ENCODE measurements at regions not wholly inside any gene's neighbourhood (a gene's known extent, or its start where the extent isn't known, plus 50 kb on each side); places are given as distances from the start of the nearest gene placed in this dataset.
"Not testable (repeated sequence)": the region's sequence is repeated elsewhere in the genome, so short reads cannot be mapped to it uniquely, and the experiment has no call there.

DNA sequence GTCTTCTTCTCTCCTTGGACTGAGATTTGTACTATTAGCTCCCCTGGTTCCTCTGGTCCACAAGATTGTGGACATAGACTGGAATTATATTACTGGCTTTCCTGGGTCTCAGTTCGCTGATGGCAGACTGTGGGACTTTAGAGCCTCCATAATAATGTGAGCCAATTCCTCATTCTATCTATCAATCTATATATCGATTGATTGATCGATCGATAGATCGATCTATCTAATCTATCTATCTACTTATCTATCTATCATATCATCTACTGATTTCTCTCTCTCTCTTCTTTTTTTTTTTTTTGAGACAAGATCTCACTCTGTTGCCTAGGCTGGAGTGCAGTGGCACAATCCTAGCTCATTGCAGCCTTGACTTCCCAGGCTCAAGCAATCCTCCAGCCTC lies 51.5 kb upstream of the DDR1 start:
- no peak for DNase-seq (ENCODE audit: low read depth)

- DNase-seq (ENCODE audit: low read depth) = no peak
Measured at GRCh38 chr6:30830438-30830837, 53.9 kb upstream of the DDR1 start.

DNA sequence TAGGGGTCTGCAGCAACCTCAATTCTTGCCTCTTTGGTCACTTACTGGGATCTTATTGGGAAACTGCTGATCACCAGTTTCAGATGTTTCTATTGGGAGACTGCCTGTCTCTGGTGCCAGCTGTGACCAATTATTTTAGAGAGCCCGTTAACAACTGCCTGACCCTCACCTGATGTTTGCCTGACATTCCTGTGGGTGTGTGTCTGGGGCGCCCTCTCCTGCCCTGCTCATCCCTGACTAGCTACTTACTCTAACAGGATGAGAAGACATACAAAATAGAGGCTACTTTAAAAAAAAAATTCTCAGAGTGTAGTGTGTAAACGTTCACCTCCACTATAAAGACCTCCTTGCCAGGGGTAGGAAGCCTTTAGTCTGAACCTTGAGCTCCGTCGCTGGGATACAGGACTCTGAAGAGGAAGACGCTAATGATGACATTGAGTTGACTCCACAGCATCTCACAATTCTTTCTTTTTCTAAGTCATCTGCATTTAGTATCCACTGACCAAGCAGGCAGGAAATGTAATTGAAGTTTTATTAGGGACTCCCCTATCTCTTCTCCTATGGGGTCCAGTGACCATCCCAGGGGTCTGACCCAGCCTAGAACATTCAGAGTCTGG lies 54.6 kb upstream of the DDR1 start:
- no peak for DNase-seq (ENCODE audit: low read depth)

- DNase-seq (ENCODE audit: low read depth) = no peak
Measured at GRCh38 chr6:30829033-30829432, 55.3 kb upstream of the DDR1 start.

DNA sequence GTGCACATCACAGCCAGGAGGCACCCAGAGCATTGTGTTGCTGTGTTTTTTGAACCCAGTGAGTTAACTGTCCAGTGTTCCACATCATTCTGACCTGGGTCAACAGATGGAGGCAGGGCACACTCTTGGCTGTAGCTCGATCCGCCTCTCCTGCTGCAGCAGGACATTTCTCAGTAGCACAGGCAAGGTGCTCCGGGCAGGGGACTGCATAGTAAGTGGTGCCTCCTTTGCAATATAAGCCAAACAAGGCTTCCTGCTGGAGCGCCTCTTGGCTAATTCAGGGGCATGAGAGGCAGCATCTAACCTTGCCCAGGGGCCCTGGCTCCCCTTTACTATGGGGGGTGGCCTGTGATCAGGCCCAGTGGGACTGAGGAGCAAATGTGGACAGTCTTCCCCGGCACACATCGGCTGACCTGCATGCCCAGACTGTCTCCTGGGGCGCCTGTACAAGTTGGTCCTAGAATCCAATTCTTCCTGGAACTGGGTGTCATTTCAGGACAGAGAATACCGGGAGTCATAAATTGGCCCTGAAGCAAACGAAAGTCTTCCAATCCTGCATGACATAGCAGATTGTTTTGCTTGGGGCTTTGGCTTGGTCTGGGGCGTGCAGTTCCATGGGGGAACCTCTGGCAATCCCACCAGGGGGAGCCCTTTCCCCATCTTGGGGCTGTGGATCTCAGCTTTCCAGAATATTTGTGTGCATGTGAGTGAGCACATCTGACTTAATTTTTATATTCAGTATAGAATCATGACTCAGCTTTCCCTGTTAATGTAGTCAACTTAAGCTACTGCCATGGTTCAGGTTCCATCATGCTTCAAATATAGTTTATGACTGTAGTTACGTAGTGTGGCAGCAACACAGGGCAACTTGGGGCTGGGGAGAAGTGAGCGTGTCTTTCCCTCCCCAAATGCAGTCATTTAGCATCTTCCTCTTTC lies 56.0 kb upstream of the DDR1 start:
- peak; percentile 34 for DNase-seq (ENCODE audit: low read depth)

- no peak for DNase-seq (ENCODE audit: low read depth)
Measured at GRCh38 chr6:30826961-30827342, 57.4 kb upstream of the DDR1 start.

- no peak for DNase-seq (ENCODE audit: low read depth)
Measured at GRCh38 chr6:30824698-30825097, 59.6 kb upstream of the DDR1 start.

DNA sequence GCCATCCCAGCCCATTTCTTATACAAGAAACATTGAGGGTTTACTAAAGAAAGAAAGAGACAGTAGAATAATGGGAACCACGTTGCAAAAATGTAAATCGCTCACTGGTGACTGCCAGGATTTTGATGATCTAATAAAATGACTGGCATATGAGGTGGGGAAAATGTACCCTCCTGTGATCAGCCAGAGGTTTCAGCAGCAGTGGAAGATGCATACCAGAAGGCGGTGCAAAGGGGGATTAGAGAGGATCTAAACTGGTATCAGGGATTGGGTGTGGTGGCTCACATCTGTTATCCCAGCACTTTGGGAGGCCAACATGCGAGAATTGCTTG lies 60.8 kb upstream of the DDR1 start:
- DNase-seq (ENCODE audit: low read depth) = no peak

GRCh38 chr6:30821862-30822784 lies 62.2 kb upstream of the DDR1 start:
- DNase-seq (ENCODE audit: low read depth) = no peak

- no peak for DNase-seq (ENCODE audit: low read depth)
Measured at GRCh38 chr6:30820193-30820592, 64.1 kb upstream of the DDR1 start.

GRCh38 chr6:30819297-30819917 lies 64.9 kb upstream of the DDR1 start:
- DNase-seq (ENCODE audit: low read depth) = no peak

DNA sequence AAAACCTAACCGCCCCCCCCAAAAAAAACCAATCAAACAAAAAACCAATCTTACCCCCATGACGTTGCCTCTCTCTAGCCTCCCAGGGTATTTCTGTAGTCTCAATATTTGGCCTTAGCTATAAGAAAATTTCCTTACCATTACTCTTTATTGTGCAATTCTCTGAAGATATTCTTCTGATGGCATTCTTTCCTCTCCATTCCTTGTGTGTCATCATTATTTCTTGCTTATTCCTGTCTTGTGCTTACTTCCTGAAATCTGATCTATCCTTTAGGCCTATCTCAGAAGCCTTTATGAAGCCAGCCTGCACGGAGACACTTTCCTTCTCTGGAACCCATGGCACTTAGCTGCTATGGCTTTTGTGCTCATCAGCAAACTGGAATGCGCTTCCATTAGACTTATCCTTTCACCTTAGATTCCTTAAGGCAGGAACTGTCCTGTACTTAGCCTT lies 65.9 kb upstream of the DDR1 start:
- DNase-seq (ENCODE audit: low read depth) = no peak

DNA sequence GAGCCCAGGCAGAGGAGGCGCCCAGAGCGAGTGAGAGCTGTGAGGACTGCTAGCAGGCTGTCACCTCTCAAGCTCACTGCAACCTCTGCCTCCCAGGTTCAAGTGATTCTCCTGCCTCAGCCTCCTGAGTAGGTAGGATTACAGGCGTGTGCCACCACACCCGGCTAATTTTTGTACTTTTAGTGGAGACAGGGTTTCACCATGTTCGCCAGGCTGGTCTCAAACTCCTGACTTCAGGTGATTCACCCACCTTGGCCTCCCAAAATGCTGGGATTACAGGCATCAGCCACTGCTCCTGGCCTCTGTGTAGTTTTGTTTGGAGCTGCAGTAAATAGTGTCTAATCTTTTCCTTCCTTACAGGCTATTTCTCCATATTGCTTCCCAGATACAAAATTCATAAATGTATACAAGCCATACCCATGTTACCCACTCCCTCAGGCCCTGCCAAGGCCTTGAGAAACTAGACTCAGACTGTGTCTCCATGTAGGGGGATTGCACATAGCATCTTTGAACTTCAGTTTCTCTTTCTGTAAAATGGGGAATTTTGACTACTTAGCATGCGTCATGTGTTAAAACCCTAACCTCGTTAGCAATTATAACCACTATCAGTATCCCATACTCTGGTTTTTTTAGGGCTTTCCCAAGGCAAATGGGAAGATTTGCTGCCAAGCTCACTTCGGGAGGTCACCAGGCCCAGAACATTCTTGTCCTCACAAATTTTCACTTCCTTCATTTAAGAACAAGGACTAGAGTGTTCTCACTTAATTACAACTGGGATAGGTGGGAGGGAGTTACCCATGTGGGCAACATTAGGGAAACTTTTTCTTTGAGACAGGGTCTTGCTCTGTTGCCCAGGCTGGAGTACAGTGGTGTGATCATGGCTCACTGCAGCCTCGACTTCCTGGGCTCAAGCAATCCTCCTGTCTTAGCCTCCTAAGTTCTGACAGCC lies 67.3 kb upstream of the DDR1 start:
- no peak for DNase-seq (ENCODE audit: low read depth)

DNA sequence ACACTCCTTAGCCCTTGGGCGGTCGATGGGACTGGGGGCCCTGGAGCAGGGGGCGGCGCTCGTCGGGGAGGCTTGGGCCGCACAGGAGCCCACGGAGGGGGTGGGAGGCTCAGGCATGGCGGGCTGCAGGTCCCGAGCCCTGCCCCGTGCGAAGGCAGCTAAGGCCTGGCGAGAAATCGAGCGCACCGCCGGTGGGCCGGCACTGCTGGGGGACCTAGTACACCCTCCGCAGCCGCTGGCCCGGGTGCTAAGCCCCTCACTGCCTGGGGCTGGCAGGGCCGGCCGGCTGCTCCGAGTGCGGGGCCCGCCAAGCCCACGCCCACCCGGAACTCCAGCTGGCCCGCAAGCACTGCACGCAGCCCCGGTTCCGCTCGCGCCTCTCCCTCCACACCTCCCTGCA lies 68.0 kb upstream of the DDR1 start:
- DNase-seq (ENCODE audit: low read depth) = not testable (repeated sequence)

DNA sequence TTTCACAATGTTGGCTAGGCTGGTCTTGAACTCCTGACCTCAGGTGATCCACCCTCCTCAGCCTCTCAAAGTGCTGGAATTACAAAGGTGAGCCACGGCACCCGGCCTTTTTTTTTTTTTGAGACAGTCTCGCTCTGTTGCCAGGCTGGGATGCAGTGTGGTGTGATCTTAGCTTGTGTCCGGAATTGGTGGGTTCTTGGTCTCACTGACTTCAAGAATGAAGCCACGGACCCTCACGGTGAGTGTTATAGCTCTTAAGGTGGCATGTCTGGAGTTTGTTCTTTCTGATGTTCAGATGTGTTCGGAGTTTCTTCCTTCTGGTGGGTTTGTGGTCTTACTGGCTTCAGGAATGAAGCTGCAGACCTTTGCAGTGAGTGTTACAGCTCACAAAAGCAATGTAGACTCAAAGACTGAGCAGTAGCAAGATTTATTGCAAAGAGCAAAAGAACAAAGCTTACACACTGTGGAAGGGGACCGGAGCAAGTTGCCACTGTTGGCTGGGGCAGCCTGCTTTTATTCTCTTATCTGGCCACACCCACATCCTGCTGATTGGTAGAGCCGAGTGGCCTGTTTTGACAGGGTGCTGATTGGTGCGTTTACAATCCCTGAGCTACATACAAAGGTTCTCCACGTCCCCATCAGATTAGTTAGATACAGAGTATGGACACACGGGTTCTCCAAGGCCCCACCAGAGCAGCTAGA lies 69.1 kb upstream of the DDR1 start:
- not testable (repeated sequence) for DNase-seq (ENCODE audit: low read depth)

GRCh38 chr6:30814146-30815040 lies 69.9 kb upstream of the DDR1 start:
- DNase-seq (ENCODE audit: low read depth) = peak; percentile 4

DNA sequence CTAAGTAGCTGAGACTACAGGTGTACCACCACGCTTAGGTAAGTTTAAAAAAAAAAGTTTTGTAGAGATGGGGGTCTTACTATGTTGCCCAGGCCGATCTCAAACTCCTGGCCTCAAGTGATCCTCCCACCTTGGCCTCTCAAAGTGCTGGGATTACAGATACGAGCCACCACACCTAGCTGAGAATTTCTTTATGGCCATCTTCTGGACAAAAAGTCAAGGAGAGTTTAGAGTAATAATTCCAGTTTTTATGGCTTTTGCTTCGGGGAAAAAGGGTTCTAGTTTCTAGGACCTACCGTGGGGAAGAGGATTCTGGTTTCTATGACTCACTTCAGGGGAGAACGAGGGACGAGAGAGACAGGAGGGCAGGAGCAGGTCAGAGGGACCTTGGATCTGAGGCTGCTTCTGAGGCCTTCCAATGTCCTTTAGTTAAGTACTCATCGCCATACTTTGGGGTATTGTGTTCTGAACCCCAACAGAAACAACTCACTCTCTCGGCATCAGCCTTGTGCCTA lies 69.3 kb upstream of the IER3 start:
- no peak for DNase-seq (ENCODE audit: low read depth)

GRCh38 chr6:30810813-30811339 lies 66.5 kb upstream of the IER3 start:
- DNase-seq (ENCODE audit: low read depth) = no peak

GRCh38 chr6:30807566-30807965 lies 63.2 kb upstream of the IER3 start:
- DNase-seq (ENCODE audit: low read depth) = not testable (repeated sequence)
